NCI-H146 (cell line): ENCODE measurements at regions not wholly inside any gene's neighbourhood (a gene's known extent, or its start where the extent isn't known, plus 50 kb on each side); places are given as distances from the start of the nearest gene placed in this dataset.
"Not testable (repeated sequence)": the region's sequence is repeated elsewhere in the genome, so short reads cannot be mapped to it uniquely, and the experiment has no call there.

Experiments
- DNase-seq: peaks from one replicate; lab custom pipeline; 2025; lab: John Stamatoyannopoulos, UW

GRCh38 chr6:27161115-27161514 is 86.4 kb upstream of the PRSS16 start:
- DNase-seq: no peak

GRCh38 chr6:27161603-27161945 is 85.9 kb upstream of the PRSS16 start:
- DNase-seq: no peak

GRCh38 chr6:27161946-27162603 is 85.4 kb upstream of the PRSS16 start:
- DNase-seq: peak; percentile 68

GRCh38 chr6:27163834-27164233 is 83.7 kb upstream of the PRSS16 start:
- DNase-seq: no peak

GRCh38 chr6:27168108-27168507 is 79.4 kb upstream of the PRSS16 start:
- no peak for DNase-seq

- DNase-seq: no peak
Measured at GRCh38 chr6:27168586-27169443, 78.7 kb upstream of the PRSS16 start.

- not testable (repeated sequence) for DNase-seq
Measured at GRCh38 chr6:27172524-27173231, 74.8 kb upstream of the PRSS16 start.

GRCh38 chr6:27173232-27173601 is 74.3 kb upstream of the PRSS16 start:
- not testable (repeated sequence) for DNase-seq

- DNase-seq: no peak
Measured at GRCh38 chr6:27174958-27175357, 72.5 kb upstream of the PRSS16 start.

GRCh38 chr6:27176096-27176495 is 71.4 kb upstream of the PRSS16 start:
- peak; percentile 2 for DNase-seq

GRCh38 chr6:27176523-27177484 is 70.7 kb upstream of the PRSS16 start:
- peak; percentile 56 for DNase-seq

GRCh38 chr6:27177485-27178406 is 69.8 kb upstream of the PRSS16 start:
- DNase-seq: peak; percentile 76

- peak; percentile 38 for DNase-seq
Measured at GRCh38 chr6:27178407-27178730, 69.1 kb upstream of the PRSS16 start.

- DNase-seq: no peak
Measured at GRCh38 chr6:27178860-27179259, 68.6 kb upstream of the PRSS16 start.

- DNase-seq: no peak
Measured at GRCh38 chr6:27183060-27183832, 64.3 kb upstream of the PRSS16 start.

GRCh38 chr6:27187231-27188060 is 60.1 kb upstream of the PRSS16 start:
- DNase-seq: no peak

GRCh38 chr6:27188061-27188884 is 59.2 kb upstream of the PRSS16 start:
- peak; percentile 48 for DNase-seq

GRCh38 chr6:27188885-27189418 is 58.5 kb upstream of the PRSS16 start:
- DNase-seq: peak; percentile 70
